ENCODE measurements at regions not wholly inside any gene's neighbourhood (a gene's known extent, or its start where the extent isn't known, plus 50 kb on each side); places are given as distances from the start of the nearest gene placed in this dataset.

- TF ChIP-seq CTCF (optimal IDR thresholded peaks at IDR 0.05 in 1 of 3, IDR thresholded peaks at IDR 0.05 in 1 of 3, conservative IDR thresholded peaks at IDR 0.05 in 1 of 3; ENCODE audit: extremely low read depth in 1 of 3, insufficient read depth in 2 of 3, low read length in 3 of 3): no peak
- TF ChIP-seq EZH2 (IDR thresholded peaks at IDR 0.05; ENCODE audit: low read length): no peak
These were observed 133.9 kb upstream of the GHITM start for GRCh38 chr10:84005403-84005802.

Data from keratinocyte (primary cell).